Endothelial cell of umbilical vein (primary cell): ENCODE measurements at regions not wholly inside any gene's neighbourhood (a gene's known extent, or its start where the extent isn't known, plus 50 kb on each side); places are given as distances from the start of the nearest gene placed in this dataset.

Source experiments
- POLR2A ChIP-seq: IDR thresholded peaks from 2 replicates; pipeline ENCODE4 v1.6.1; 2012; ENCODE audit warnings: low read depth, mild to moderate bottlenecking, control low read depth, low read length
- TF ChIP-seq, protein P1 (sequence below), 2 donors: IDR thresholded peaks; 1 replicate in 1 of 2; 2 replicates in 1 of 2; pipeline ENCODE4 v1.5.1; 2011; ENCODE audit warnings: low read length in 2 of 2, mild to moderate bottlenecking in 2 of 2, moderate library complexity in 2 of 2, control low read depth in 1 of 2, inconsistent platforms in 1 of 2, low read depth in 1 of 2; ENCODE audit not compliant: insufficient read depth in 1 of 2; ENCODE audit errors: extremely low read depth in 1 of 2

DNA sequence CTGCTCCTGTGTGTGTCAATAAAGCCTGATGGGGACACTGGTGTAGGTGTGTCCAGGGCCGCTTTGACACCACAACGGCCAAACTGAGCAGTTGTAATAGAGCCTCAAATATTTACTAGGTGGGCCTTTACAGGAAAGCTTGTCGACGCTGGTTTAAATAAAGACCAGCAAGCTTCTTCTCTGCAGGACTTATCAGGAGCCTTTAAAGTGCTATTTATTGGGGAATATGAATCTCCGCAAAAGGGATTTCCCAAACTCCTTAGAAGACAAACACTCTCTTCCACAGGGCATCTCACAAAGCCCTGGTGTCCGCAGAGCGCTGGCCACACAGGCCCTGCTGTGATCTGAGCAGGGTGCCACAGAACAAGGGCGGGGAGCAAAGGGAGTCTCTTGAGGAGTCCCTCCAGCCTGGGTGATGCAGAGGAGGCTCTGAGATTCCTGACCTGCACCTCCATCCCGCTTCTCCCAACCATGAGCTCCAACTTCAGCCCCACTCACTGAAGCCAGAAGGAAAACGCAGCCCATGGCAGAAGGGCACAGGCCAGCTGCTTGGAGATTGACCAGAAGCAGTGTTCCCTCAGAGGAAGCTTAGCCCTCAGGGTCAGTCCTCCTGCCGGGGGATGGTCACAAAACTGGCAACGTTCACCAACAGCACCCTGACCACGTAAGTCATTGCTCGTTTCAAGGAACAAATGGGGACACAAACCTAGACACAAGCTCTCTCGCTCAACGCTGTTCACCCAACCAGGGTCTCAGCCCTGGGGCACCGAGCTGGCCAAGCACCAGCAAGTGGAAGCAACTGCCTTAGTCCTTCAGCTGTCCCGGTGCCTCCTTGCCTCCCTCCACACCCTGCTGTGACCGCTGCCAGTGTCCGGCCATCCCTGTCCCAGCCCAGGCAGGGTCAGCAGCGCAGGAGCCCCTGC is 129.5 kb downstream of the OAT start:
- no peak for TF ChIP-seq POLR2A
- TF ChIP-seq, protein P1, sequence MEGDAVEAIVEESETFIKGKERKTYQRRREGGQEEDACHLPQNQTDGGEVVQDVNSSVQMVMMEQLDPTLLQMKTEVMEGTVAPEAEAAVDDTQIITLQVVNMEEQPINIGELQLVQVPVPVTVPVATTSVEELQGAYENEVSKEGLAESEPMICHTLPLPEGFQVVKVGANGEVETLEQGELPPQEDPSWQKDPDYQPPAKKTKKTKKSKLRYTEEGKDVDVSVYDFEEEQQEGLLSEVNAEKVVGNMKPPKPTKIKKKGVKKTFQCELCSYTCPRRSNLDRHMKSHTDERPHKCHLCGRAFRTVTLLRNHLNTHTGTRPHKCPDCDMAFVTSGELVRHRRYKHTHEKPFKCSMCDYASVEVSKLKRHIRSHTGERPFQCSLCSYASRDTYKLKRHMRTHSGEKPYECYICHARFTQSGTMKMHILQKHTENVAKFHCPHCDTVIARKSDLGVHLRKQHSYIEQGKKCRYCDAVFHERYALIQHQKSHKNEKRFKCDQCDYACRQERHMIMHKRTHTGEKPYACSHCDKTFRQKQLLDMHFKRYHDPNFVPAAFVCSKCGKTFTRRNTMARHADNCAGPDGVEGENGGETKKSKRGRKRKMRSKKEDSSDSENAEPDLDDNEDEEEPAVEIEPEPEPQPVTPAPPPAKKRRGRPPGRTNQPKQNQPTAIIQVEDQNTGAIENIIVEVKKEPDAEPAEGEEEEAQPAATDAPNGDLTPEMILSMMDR (IDR thresholded peaks at IDR 0.05; ENCODE audit: extremely low read depth in 1 of 2, insufficient read depth in 1 of 2, low read depth in 1 of 2, low read length in 2 of 2), result no peak
